ELR (cell line): ENCODE measurements at regions not wholly inside any gene's neighbourhood (a gene's known extent, or its start where the extent isn't known, plus 50 kb on each side); places are given as distances from the start of the nearest gene placed in this dataset.

Experiments used
- DNase-seq: peaks from one replicate; pipeline ENCODE4 v3.0.0-alpha.2; 2015; ENCODE audit warnings: low read depth

DNA sequence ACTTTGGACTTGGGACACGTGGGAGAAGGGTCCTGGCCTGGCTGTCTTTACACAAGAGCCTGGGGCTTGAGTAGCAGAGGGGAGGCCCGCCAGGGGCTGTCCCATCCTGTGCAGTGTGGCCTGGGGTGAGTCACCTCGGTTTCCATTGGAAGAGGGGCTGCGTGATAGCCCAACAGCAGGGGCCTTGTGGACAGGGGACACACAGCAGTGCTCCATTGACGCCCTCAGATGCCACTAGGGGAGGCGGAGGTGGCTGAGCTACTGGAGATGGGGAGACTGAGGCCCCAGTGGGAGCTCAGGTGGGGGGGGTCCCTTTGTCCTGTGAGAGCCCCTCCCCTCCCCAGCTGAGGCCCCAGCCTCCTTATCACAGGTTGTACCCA is 50.0 kb upstream of the RNU6ATAC start:
- DNase-seq = no peak

DNA sequence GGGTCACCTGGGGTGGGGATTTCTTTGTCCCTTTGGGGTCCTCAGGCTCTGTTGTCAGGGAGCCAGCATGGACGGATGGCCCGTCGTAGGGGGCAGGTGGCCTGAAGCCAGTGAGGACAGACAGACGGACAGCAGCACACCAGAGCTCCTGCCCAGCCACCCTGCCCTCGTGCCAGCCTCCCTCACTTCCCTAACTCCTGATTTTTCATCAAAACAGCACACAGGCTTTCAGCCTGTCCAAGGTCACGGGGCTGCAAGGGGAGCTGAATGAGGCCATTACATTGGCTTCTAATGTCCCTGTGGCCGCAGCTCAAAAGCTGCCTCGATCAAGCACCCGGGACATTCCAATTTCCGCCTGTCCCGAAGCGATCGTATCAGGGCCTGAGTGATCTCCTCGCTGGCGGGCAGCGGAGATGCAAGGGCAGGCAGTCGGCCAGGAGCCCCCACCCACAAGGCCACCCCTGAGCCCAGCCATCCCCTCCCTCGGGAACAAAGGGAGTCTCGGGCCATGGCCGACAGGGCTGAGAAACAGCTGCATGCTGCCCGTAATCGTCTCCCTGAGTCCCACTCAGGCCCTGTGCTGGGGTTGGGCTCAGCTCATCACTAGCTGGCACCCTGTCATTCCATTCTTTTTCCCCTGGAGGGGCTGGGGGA is 50.5 kb upstream of the RNU6ATAC start:
- no peak for DNase-seq

DNA sequence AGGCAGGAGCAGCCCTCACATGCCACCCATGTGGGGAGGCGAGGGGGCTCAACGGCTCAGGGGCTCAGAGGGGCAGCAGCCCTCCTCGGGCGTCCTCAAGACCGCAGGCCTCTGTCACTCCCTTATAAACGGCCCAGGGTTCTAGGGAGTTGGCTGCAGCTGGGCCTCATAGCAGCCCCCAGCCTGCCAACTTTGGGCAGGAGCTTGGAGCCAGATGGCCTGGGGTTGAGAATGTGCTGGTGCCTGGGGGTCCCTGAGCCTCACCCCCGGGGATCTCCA is 51.0 kb upstream of the RNU6ATAC start:
- no peak for DNase-seq

DNA sequence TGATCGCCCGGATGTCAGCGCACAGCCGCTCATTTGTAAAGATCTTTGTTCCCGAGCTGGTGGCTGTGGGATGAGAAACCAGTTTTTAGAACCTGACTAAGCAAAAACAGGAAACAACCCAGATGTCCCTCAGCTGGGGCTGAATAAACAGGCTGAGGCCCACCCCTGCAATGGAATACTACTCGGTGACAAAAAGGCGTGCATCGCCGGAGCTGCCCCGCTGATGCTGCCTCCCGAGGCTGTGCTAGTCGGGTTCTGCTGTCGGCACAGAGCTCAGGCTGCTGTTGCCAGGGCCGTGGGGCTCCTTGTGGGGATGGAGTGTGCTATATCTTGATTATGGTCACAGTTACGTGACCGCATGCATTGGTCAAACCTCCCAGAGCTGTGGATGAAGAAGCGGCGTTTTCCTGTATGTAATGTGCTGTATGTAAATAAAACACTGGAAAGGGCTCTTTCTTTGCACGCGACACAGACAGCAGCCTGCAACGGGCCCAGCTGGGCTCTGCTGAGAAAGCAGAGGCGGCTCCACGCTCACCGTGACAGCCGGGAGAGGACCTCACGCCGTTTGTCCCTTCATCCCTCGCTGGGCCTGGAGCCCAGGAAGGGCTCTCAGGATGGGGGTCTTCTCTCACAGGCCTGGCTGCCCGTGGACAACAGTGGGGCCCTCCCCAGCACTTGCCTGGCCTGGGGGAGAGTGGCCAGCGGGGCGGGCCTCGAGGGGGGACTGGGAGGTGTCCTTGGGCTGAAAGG is 51.5 kb upstream of the RNU6ATAC start:
- DNase-seq = peak; percentile 28

DNA sequence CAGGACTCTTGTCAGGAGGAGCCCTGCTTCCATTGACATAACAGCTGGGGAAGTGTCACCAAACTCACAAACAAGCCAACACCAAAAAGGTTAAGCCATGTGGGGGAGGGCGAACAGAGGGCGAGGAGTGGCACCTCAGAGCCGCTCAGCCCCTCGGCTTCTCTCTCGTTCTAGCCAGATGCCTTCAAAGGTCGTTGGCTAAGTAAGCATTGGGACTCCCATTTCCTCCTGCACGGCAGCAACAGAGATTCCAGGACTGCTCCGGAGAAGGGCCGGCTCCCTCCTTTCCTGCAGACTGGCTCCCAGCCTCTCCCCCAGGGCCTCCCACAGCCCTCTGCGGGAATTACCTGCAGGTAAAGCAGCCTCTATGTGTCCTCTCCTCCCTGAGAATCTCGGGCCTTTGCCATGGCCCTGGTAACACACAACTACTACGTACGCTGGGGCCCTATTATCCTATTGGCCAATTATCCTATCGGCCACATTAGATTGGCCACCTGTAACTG is 52.1 kb upstream of the RNU6ATAC start:
- DNase-seq = no peak

DNA sequence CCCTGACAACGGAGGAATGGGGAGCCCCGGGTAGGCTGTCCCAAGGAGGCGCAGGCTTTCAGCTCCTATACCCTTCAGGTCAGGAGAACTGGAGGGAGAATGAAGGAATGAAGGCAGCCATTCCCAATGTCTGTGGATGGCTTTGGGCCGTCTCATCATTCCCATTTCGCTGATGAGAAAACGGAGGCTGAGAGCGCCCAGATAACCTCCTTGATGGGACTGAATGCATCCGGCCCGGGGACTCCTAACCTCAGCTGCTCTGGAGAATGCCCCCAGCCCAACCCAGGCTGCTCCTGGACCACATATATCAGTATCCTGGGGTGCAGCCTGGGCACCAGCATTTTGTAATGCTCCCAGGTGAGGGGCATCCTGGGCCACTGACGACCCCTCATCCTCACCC is 52.6 kb upstream of the RNU6ATAC start:
- no peak for DNase-seq

DNA sequence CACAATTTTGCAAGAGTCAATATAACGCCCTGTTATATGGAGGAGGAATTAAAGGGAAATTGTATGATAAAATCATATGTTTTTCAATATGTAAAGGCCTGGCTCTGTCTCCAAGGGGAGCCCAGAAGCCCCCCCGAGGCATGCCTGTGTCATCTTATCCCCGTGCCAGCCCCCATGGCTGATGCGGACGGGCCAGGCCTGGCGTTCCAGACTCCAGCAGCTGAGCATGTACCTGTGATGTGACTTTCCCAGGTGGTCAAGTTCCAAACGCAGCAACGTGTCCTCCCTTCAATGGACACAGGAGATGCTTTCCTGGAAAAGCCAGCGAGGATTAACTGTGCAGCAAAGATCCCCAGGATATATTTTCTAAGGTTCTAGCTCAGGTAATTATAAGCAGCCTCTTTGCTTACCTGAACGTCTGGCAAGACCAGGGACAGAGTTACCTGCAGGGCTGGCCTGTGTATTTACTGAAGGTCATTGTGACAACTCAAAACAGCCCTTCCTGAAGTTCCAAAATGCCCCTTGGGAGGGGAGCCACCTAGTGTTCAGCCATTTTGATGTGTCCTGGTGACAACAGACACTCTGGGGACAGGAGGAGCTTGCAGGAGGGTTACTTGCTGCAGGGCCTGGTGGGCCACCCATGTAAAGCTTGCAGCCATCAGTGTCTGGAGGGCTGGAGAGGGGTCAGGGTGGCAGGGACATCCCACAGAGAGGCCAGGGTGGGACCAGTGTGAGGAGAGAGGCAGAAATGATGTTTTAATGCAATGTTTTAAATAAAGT is 53.3 kb upstream of the RNU6ATAC start:
- DNase-seq = no peak

DNA sequence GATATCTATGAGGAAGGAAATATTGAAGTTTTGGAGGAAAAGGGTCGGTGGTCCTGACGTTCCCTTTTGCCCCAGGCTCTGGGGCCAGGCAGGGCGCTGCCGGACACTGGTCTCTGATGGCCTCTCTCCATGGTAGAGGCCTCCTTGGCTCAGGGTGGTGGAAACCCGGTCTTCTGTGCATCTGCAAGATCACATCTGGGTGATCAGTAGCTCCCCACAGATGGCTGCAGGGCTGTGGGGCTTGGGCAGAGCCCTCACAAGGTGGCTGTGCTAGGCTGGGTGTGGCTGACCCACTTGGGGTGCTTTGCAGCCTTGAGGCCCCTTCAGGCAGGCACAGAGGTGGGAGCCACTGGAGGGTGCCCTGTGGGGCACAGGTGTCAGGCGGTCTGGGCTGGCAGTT is 53.9 kb upstream of the RNU6ATAC start:
- DNase-seq = no peak

DNA sequence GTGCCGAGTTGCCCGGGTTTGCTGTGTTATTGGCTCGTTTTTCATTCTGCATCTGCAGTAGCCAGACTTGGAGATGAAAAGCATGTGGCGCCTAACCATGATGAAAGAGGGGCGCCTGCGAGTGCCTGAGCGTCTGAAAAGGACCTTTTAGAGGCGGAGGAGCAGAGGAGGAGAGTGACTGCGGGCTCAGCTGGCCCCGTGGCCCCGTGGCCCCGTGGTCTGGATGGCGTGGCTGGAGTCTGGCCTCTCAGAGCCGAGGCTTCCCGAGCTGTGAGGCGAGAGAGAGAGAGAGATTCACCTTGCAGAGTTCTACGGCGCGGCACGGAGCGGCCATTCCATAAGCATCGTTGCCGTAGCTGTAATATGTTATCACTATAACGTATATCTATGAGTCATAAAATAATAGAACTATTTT is 55.3 kb upstream of the RNU6ATAC start:
- DNase-seq = no peak

DNA sequence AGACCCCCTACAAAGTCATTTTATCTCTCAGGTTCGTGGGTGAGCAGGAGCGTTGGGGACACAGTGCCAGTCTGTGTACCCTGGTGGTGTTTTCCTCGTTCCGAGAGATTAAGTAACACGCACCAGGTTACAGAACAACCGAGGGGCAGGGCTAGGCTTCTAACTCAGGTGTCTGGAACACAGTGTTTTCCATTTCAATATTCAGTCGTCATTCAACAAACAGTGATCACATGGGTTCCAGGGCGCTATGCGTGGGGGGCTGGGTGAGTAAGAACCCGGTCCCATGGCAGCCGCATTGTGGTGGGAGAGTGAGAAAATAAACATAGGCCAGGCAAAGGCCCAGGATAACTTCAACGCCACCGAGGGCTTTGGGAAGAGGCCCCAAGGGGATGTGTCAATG is 55.9 kb upstream of the RNU6ATAC start:
- no peak for DNase-seq

DNA sequence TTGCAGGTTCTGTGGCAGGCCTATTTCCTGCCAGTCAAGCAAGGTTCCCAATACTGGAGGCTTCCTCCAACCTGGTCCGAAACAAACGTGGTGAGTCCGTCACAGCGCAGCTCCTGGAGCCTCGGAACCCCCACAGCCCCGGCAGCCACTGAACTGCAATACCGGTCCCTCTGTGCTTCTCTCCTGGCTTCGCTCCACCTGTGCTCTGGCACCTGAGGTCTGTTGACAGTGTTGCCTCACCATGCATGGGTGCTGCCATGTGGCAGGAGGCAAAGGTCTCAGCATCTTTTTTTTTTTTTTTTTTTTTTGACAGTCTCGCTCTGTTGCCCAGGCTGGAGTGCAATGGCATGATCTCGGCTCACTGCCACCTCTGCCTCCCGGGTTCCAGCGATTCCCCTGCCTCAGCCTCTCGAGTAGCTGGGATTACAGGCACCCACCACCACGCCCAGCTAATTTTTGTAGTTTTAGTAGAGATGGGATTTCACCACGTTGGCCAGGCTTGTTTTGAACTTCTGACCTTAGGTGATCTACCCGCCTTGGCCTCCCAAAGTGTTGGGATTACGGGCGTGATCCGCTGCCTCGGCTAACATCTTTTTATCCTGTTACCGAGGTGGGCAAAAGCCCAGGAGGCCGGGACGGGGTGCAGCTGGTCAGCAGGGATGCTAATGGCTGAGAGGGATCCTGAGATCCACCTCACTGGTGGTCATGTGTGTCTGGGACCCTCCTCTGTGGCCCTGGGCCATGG is 57.1 kb upstream of the RNU6ATAC start:
- DNase-seq = no peak

DNA sequence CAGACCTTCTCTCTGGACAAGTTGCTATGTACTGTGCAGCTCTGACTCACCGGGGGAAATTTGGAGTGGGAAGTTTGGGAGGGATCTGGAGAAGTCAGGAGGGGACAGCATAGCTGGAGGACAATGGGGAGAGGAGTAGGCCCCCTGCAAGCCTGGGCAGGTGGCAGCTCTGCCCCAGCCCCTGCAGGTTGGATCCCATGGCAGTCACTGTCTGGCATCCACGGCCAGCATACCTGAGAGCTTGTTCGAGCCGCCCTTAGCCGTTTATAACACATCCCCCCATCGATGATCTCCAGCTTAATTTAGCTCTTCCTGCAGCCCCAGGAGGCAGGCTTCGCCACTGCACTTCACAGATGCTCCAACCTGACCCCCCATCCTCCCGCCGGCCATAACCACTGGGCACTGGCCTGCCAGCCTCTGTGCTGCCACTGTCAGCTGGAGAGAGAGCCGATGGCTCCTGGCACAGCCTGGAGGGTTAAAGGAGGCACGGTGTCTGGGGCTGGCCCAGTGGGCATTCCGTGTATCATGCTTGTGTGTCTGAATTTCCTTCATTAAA is 57.7 kb upstream of the RNU6ATAC start:
- DNase-seq = no peak

DNA sequence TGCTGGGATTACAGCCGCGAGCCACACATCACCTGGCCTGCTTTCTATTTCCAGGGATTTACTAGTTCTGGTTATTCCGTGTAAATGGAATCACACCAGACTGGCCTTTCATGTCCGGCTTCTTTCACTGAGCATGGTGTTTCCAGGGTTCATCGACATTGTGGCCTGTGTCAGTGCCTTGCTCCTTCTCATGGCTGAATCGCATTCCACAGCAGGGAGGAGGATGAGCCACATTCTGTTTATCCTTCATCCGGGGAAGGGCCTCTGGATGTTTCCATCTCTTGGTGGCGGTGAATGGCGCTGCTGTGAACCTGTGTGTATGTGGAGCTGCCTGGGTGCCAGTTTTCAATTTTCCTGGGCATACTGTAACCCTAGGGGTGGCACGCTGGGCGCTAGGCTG is 58.7 kb upstream of the RNU6ATAC start:
- DNase-seq = no peak

DNA sequence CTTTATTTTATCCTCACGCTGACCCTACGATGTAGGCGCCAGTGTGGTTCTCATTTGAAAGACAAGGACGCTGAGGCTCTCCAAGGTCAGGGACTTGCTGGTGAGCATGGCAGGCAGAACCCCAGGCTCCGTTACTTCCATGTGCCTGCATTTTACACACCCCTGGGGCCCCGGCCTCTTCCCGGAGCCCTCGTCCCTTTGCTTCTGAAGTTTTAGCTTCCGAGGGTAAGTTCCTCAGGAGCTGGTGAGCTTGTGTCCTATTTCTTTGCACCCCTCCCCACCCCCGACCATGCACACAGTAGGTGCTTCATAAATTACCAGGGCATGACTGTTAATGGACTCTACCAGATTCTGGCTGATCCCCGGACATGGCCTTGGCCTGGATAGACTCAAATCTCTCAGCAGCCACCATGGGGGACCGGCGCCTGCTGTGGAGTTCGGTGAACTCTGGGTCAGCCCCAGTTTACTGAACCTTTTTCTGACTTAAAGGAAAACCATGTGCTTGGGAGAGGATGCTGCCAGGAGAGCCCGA is 59.3 kb upstream of the RNU6ATAC start:
- DNase-seq = no peak

DNA sequence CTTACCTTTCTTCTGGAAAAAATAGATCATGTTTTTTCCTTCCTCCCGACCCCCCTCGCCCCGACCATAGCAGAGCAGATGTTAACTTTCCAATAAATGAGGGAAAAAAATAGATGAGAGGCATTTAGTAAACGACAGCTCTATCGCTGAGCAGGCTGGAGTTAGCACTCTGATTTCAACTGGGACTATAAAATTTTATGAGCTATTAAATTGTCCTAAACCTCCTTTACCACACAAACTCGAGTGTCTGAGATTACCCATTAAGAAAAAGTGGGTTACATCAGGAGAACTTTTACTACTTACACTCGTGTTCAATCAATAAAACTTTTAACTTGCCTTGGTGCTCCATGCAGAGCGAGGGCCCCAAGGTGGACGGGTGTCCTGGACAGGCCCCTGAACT is 59.8 kb upstream of the RNU6ATAC start:
- DNase-seq = no peak

DNA sequence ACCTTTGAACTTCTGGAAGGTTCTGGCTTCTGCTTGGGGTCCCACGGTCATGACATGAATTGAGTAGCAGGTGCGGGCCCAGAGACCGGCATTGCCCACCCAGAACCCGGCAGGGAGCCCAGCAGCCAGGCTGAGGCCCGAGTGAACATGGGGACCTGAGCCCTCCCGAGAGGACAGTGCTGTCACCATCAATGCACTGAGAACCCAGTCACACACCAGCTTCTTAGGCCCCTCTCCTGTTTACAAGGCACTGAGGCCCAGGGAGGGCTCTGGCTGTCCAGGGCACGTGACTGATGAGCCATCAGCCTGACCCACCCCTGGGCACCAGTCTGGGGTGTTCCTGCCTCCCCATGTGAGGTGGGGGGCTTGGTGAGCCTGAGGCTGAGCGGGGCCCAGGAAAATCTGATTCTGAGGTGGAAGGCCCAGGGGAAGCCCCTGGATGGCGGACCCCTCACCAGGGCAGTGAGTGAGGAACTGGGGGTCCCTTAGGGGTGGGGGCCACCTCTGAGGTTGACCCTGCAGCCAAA is 60.3 kb upstream of the RNU6ATAC start:
- DNase-seq = no peak

DNA sequence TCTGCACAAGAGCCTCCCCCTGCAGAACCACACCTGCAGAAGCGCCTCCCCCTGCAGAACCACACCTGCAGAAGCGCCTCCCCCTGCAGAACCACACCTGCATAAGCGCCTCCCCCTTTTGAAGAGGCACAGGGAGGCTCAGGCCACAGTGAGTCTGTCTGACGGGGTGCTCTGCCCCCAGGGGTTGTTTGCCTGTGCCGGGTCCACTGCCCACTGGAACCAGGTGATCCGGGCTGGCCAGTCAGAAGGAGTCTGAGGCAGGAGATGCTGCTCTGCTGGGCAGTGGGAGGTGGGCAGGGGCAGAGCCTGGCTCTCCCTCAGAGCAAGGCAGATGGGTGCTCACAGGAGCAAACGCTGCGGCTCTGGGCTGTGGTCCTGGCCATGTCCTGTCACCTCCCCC is 60.8 kb upstream of the RNU6ATAC start:
- DNase-seq = no peak

DNA sequence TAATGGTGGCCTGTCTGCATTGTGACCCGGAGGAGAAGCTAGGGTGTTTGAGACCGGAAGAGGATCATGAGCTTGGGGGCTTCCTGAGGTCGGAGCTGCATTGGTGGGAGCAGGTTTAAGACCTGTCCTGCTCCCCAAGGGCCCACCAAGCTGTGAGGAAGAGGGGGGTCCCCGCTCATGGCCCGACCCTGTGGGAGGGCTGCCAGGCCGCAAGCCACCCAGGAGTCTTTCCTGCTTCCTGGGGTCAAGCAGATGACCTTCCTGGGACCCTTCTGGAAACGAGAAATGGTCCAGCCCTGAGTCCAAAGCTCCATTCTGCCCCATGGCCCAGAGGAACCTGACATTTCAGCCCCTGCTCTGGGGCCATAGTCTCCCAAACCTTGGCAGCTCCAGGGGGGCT is 61.5 kb upstream of the RNU6ATAC start:
- no peak for DNase-seq

DNA sequence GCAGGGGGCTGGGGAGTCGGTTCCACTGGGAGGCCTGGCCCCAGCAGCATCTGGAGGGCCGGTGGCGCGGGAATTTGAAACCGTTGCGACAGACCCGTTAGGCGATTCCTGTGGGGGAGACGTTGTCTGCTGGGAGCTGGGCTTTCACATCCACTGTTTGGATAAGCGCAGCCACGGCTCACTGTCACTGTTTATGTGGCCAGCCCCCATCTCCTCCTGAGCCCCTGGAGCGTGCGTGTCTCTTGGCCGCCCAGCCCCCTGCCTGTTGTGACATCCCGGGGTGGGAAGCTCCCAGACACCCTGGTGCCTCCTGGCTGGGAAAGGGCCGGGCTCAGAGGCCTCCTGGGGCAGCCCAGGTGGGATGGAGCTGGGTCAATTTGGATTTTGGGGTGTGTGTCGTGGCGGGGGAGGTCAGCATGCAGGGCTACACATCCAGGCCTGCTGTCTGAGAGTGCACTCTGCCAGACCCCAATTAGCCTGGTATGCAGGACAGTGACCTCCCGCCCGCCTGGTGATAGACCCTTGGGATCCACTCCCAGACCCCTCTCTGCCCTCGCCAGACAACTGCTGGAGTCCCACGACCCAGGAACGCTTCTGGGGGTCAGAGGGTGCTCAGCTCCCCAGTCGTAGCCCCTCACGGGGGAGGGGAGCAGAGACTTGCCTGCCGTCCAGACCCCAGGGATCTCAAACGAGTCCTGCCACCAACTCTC is 62.0 kb upstream of the RNU6ATAC start:
- no peak for DNase-seq

DNA sequence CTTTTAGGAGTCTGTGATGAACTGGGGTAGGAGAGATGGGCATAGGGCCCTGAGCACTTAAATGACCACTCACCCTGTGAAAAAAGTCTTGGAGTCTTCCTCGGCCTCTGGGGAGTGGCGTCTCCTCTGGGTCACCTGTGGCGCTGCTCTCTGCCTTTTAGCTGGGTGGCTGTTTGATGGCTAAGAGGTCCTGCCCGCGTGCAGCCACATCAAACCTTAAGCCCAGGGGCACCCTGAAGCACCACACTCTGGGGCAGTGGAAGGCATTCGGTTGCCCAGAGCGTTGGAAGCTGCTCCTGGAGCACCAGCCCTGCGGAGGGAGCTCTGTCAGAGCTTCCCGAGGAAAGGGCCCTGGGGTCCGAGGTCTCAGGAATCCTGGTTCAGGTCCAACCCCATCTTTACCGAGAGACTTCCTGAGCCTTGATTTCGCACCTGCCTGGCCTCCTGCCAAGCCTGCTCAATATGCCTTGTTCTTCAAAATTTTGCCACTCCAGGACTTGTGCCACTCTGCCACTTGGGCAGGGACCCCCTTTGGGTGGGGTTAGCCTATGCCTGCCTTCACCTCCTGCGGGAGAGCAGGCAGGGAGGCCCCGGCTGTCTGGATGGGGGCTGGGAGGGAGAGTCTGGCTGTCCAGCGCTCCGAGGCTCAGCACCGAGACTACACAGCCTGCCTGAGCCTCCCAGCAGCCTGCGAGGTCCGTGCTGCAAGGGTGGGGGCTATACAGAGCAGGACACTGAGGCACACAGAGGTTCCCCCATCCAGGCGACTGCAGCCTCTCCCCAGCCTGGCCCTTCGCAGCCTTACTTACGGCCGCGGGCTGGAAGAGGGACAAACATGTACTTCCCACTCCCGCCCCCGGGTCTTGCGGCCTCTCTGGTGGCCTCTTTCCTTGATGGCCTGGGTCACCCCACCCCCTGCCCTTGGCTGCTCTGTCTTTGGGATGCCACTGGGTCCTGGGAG is 63.4 kb upstream of the RNU6ATAC start:
- DNase-seq = no peak
